ENCODE measurements at regions not wholly inside any gene's neighbourhood (a gene's known extent, or its start where the extent isn't known, plus 50 kb on each side); places are given as distances from the start of the nearest gene placed in this dataset.

DNA sequence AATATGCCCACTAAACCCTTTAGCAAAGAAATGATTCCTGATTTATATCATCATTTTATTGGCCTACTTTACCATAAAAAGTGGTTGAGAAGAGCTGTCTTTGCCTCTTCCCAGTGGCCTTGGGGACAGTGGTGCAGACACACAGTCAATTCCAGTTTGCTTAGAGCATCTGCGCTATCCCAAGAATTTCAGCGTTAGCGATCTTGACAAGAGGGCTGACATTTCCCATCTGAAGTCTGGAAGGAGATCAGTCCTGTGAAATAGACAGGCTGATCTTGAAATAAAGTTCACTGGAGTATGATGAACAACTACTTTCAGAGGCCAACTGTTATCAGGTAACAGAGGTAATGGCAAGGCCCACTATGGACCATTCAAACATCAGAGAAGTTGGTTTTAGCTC, 475.3 kb upstream of the NRP1 start:
- TF ChIP-seq SIN3A (IDR thresholded peaks at IDR 0.05; ENCODE audit: borderline replicate concordance, insufficient read depth, low read length) (no peak), POLR2AphosphoS5 (IDR thresholded peaks at IDR 0.05; ENCODE audit: low read depth, low read length) (no peak), TAF1 (IDR thresholded peaks at IDR 0.05; ENCODE audit: borderline replicate concordance, insufficient read depth, low read length) (no peak), FOXP2 (optimal IDR thresholded peaks at IDR 0.05; ENCODE audit: borderline replicate concordance, extremely low read depth, extremely low read length, insufficient read depth) (no peak)
- TF ChIP-seq, protein P1, sequence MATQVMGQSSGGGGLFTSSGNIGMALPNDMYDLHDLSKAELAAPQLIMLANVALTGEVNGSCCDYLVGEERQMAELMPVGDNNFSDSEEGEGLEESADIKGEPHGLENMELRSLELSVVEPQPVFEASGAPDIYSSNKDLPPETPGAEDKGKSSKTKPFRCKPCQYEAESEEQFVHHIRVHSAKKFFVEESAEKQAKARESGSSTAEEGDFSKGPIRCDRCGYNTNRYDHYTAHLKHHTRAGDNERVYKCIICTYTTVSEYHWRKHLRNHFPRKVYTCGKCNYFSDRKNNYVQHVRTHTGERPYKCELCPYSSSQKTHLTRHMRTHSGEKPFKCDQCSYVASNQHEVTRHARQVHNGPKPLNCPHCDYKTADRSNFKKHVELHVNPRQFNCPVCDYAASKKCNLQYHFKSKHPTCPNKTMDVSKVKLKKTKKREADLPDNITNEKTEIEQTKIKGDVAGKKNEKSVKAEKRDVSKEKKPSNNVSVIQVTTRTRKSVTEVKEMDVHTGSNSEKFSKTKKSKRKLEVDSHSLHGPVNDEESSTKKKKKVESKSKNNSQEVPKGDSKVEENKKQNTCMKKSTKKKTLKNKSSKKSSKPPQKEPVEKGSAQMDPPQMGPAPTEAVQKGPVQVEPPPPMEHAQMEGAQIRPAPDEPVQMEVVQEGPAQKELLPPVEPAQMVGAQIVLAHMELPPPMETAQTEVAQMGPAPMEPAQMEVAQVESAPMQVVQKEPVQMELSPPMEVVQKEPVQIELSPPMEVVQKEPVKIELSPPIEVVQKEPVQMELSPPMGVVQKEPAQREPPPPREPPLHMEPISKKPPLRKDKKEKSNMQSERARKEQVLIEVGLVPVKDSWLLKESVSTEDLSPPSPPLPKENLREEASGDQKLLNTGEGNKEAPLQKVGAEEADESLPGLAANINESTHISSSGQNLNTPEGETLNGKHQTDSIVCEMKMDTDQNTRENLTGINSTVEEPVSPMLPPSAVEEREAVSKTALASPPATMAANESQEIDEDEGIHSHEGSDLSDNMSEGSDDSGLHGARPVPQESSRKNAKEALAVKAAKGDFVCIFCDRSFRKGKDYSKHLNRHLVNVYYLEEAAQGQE (IDR thresholded peaks at IDR 0.05; ENCODE audit: insufficient read depth in 1 of 2, low read depth in 2 of 2, low read length in 2 of 2) = no peak

DNA sequence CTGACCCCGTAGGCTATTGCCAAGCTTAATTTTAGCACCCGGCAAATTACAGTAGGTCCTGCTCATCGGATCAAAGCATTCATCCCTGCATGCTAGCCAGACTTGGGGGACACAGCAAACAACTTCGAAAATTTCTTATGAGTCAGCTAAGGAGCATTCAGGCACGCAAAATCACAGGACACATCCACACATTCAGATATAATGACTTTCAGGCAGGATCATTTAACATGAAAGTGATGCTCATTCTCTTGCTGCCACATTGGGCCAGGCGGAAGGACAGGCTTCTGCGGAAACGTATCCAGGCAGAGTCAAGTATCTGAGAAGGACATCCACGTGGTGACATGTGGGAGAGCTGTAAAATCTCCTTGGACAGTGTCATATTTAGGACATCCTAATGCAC, 474.0 kb upstream of the NRP1 start:
- TF ChIP-seq POLR2AphosphoS5 (IDR thresholded peaks at IDR 0.05; ENCODE audit: low read depth, low read length) (no peak), SIN3A (IDR thresholded peaks at IDR 0.05; ENCODE audit: borderline replicate concordance, insufficient read depth, low read length) (no peak), FOXP2 (optimal IDR thresholded peaks at IDR 0.05; ENCODE audit: borderline replicate concordance, extremely low read depth, extremely low read length, insufficient read depth) (no peak), TAF1 (IDR thresholded peaks at IDR 0.05; ENCODE audit: borderline replicate concordance, insufficient read depth, low read length) (no peak)
- TF ChIP-seq, protein P1 (IDR thresholded peaks at IDR 0.05; ENCODE audit: insufficient read depth in 1 of 2, low read depth in 2 of 2, low read length in 2 of 2) = no peak

DNA sequence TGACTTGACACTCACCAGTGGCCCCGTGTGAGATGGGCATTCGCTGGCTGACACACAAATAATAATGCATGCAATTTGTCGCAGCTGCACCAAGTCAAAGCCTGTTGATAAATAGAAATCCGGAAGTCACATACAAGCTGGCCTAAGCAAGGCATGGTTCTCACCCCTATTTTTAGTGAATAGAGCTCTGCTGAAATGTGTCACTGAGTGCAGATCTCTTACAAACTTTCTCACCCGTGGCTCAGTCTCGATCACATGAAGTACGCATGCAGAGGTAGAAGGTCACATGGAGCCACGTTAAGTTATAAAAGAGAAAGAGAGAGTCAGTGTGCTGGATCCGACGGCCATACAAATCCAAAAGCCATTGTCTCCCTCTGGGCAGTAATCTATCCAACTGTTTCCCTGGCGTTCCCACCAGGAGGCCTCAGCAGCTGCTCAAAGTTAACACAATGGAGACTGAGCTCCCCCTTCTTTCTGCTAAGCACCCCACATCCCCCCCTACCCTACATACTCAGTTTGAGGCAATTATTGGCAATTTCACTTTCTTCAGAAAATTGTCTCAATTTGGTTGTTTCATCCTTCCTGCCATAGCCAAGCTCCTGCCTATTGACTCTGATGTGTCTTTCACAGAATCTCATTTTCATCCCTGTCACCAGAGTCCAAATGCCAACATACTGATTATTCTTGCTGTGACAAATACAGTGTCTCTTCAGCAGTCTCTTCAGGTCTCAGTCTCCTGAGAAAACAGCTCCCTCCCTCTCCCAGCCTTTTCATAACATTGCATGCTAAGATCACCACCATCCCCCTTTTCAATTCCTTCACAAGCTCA, 473.3 kb upstream of the NRP1 start:
- TF ChIP-seq POLR2AphosphoS5 (IDR thresholded peaks at IDR 0.05; ENCODE audit: low read depth, low read length) (no peak), SIN3A (IDR thresholded peaks at IDR 0.05; ENCODE audit: borderline replicate concordance, insufficient read depth, low read length) (no peak), FOXP2 (optimal IDR thresholded peaks at IDR 0.05; ENCODE audit: borderline replicate concordance, extremely low read depth, extremely low read length, insufficient read depth) (no peak), TAF1 (IDR thresholded peaks at IDR 0.05; ENCODE audit: borderline replicate concordance, insufficient read depth, low read length) (no peak)
- TF ChIP-seq, protein P1 (IDR thresholded peaks at IDR 0.05; ENCODE audit: insufficient read depth in 1 of 2, low read depth in 2 of 2, low read length in 2 of 2) = no peak

DNA sequence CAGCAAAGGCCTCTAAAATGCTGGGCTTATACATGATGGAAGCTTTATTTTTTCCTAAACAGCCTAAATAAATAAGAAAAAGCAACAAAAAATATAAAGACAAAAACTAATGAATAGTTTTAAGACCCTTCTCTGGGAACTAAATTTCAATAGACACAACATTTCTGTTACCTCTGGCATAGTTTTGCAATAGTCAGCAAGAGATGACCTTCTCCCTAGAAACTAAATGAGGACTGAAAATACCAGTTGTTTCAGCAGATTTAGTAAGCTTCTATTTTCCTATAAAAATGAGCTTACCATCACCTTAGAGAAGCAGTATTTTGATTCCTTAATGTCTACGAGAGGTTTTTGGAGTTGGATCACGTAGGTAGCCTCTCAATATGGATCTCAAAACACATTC, 471.4 kb upstream of the NRP1 start:
- TF ChIP-seq, protein P1 (IDR thresholded peaks at IDR 0.05; ENCODE audit: insufficient read depth in 1 of 2, low read depth in 2 of 2, low read length in 2 of 2) = no peak
- TF ChIP-seq SIN3A (IDR thresholded peaks at IDR 0.05; ENCODE audit: borderline replicate concordance, insufficient read depth, low read length) = no peak
- TF ChIP-seq POLR2AphosphoS5 (IDR thresholded peaks at IDR 0.05; ENCODE audit: low read depth, low read length) = no peak
- no peak for TF ChIP-seq TAF1 (IDR thresholded peaks at IDR 0.05; ENCODE audit: borderline replicate concordance, insufficient read depth, low read length)
- TF ChIP-seq FOXP2 (optimal IDR thresholded peaks at IDR 0.05; ENCODE audit: borderline replicate concordance, extremely low read depth, extremely low read length, insufficient read depth) = no peak

Data from PFSK-1 (cell line).